DMS153 treated with DMSO at 0.1 percent for 48 hours (cell line): ENCODE measurements at regions not wholly inside any gene's neighbourhood (a gene's known extent, or its start where the extent isn't known, plus 50 kb on each side); places are given as distances from the start of the nearest gene placed in this dataset.
"Not testable (repeated sequence)": the region's sequence is repeated elsewhere in the genome, so short reads cannot be mapped to it uniquely, and the experiment has no call there.

ENCODE experiments used
- DNase-seq: peaks from one replicate; lab custom pipeline; 2025; ENCODE audit not compliant: unreplicated experiment; lab: John Stamatoyannopoulos, UW

DNA sequence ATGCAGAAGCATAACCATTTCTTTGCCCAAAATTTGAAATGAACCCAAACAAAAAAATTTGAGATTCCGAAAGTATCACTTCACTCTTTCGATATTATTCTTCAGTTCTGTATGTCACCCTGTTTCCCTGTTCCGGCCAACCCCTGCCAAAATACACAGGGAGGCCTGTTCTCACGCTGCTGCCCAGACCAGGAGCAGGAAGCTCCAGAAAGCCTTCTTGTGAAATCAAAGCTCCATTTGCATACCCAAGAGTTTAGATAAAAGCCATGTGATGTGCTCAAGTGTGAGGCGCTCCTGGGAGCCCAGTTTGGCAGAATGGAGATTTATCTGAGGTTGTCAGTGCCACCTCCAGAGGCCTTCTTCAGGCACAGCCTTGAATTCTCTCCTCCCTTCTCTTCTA is 236.2 kb downstream of the FGFR2 start:
- DNase-seq: no peak

GRCh38 chr10:121365566-121365965 is 232.7 kb downstream of the FGFR2 start:
- DNase-seq: no peak

DNA sequence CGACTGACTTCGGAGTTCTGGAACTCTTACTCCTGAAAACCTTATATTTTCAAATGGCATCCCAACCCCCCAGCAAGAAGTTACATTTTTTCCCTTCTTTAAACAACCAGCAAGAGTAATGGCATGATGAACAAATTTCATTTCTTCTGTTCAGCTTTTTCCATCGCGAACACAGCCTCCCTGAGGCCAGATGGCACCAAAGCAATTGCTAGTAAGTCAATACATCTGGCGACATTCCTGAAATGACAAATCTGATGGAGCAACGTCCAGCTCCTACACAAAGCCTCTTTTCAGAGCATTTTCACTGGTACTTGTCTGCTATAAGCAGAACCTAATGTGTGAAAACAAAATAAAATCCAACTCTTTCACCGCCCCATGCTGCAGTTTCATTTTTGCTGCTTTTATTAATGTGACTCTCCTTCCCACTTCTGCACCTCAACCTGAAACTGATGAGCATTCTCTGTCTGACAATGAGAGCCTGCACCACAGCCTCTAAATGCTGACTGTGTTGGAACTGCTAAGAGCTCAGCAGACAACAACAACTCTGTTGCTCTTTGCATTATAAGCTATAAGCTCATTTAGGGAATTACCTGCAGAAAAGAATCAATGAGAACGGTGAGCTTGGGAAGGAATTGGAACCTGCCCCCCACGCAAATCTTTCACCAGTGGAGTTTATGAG is 229.8 kb downstream of the FGFR2 start:
- DNase-seq: no peak

DNA sequence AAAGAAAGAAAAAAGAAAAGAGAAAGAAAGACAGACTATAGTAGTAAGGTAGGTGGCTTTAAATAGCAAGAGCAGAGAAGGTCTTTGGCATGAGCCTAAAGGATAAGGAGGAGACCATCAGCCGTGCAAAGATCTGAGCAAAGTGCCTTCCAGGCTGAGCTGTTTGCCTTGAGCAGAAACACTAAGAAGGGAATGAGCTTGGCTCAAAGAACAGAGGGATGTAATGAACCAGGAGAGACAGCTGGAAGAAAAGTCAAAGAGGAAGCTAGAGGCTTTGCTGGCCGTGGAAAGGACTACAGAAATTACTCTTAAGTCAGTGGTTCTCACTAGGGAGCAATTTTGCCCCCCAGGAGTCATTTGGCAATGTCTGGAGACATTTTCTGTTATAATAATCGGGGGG is 228.6 kb downstream of the FGFR2 start:
- no peak for DNase-seq

- no peak for DNase-seq
Measured at GRCh38 chr10:121371836-121372235, 226.4 kb downstream of the FGFR2 start.

DNA sequence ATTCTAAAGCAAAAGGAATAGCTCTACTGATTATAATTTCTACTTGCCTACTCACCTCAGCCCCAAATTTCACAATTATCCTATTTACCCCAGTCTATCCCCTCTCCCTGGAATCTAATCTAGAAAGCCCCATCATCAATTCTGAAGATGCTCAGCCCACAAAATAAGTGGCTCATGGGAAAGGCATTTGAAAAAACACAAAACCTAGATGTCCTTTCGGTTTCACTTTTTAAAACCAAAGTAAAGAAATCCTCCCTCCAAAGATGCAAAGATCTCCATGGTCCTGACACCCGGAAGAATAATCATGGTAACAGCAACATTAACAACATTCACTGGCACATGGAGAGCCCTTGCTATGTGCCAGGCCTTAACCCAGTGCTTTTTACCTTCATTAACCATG is 224.8 kb downstream of the FGFR2 start:
- DNase-seq: no peak

DNA sequence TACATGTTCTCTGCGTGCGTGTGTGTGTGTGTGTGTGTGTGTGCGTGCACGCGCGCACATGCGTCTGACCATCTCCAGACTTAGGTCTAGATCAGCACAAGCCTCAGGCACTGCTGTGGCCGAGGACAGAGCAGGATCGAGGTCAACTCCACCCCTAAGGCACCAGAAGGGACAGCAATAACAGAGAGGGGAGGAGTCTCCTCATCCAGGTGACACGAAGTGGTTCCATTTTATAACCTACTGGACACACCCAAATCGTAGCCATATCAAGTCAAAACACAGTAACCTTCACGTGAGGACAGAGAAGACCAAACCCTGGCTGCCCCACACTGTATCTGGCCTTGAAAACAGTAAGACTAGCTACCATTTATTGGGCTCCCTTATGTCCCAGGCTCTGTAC is 224.1 kb downstream of the FGFR2 start:
- DNase-seq: no peak

DNA sequence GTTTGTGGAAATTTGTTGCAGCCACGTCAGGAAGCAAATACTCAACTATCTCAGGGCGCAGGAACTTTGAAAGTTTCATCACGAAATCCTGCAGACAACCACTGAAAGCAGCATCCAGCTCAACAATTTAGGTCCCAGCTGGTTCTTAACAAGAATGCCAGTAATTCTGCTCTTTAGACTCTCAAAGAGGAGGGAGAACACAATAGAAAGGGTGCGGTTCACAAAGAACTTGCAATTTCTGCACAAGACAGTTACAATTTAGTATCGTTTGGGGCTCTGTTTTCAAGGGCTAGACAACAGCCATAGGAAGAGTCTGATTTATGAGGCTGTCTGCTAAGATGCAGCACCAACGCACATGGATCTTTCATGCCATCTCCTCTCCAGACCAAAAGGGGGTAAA is 223.1 kb downstream of the FGFR2 start:
- DNase-seq: no peak

- no peak for DNase-seq
Measured at GRCh38 chr10:121378251-121378801, 219.9 kb downstream of the FGFR2 start.

DNA sequence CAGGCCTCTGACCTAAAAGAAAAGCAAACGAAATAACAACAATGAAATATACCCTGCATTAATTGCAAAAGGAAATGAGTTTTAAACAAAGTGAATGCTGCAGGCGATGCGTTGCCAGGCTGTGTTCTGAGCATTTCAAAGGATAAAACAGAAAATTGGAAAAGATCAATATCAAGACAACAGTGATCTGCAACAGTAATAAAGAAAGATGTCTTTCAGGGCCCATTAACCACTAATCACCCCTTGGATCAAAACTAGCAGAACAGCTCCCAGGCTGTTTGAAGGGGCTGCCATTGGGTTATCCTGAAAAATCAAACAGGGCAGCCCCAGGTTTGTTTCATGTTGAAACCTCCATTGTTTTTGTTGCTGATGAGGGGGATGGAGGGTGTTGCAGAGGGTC is 219.2 kb downstream of the FGFR2 start:
- DNase-seq: no peak

DNA sequence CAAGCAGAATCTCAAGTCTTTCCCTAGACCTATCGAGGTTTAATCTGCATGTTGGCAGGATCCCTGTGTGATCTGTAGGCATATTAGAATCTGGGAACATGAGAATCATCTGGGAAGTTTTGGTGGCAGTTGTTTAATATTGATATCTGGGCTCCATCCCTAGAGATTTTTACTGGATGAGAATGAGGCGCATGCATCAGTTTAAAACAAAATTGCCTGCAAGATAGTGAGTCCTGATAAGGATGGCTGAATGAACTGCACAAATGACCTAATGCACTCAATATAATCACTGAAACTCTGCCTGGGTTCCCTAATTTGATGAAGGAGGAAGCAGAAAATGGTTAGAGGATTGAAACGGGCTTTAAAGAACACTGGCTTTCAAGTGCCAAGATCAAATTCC is 218.0 kb downstream of the FGFR2 start:
- DNase-seq: no peak

DNA sequence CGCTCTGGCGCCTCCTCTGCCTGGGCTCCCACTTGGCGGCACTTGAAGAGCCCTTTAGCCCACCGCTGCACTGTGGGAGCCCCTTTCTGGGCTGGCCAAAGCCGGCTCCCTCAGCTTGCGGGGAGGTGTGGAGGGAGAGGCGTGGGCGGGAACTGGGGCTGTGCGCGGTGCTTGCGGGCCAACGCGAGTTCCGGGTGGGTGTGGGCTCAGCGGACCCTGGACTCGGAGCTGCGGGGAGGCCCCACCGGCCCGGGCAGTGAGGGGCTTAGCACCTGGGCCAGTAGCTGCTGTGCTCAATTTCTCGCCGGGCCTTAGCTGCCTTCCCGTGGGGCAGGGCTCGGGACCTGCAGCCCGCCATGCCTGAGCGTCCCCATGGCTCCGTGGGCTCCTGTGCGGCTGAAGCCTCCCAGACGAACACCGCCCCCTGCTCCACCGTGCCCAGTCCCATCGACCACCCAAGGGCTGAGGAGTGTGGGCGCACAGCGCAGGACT is 216.2 kb downstream of the FGFR2 start:
- DNase-seq: not testable (repeated sequence)

DNA sequence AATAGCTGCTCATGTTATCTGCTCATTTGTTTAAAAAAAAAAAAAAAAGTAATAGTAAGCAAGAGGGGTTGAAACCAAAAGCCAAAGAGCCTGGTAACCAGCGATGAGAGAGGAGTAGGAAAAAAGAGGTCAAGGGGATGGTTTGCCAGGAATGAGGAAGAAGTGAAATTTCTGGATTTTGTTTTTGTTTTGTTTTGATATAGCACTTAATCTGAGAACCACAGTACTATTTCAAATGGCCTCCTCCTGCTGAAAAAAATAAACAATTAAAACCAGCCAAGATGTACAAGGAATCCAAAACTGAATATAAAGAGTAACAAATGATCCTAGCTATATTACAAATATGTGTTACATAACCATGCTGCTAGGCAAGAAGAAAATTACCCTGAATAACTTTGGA is 213.1 kb downstream of the FGFR2 start:
- DNase-seq: no peak

GRCh38 chr10:121392657-121393056 is 205.6 kb downstream of the FGFR2 start:
- DNase-seq: no peak

- DNase-seq: no peak
Measured at GRCh38 chr10:121393522-121393921, 204.7 kb downstream of the FGFR2 start.

- DNase-seq: not testable (repeated sequence)
Measured at GRCh38 chr10:121400507-121400906, 197.7 kb downstream of the FGFR2 start.

DNA sequence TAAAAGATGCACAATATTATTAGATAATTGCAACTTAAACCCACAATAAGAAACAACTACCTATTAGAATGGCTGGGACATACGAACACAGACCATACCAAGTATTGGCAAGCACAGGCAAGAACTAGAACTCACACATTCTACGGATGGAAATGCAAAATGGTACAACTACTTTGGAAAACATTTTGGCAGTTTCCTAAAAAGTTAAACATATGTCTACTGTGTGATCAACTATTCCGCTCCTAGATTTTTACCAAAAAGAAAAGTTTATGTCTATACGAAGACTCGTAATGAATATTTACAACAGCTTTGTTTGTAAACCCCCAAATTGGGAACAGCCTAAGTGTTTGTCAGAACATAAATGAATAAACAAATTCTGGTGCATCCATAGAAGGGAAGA is 194.7 kb downstream of the FGFR2 start:
- no peak for DNase-seq

DNA sequence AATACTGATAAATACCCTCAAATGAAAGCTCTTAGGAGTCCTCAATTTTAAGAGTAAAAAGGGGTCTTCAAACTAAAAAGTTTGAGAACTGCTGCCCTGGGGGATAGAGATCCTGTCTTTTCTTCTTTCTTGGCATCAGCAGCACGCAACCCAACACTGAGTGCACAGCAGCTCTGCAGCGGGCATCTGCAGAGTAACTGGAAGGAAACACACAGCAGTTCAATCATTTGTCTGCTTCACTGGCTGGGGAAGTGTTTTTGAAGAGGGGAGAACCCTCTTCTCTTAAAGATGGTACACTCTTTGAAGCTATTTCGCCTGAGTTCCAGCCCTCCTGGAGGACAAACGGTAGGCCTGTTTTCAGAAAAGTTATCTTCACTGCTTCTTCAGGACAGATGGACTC is 193.6 kb downstream of the FGFR2 start:
- DNase-seq: no peak

DNA sequence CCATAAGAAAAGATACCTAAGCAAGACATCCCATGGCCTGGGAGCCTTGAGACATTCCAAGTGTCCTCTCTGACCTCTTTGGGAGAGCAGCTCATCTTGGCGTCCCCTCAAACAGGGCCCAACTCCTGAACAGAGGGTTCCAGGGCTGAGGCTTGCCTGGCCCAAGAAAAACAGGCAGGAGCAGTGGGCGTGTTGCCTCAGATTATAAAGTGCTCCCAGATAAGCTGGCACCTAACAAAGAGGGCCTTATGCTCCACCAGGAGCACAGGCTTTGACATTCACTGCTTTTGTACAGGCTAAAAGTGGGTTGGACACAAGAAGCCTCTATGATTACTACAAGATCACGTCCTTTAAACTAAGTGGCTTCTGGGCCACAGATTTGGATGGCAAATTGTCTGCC is 193.1 kb downstream of the FGFR2 start:
- DNase-seq: no peak

- no peak for DNase-seq
Measured at GRCh38 chr10:121405549-121405948, 192.7 kb downstream of the FGFR2 start.

- no peak for DNase-seq
Measured at GRCh38 chr10:121405953-121406352, 192.3 kb downstream of the FGFR2 start.

DNA sequence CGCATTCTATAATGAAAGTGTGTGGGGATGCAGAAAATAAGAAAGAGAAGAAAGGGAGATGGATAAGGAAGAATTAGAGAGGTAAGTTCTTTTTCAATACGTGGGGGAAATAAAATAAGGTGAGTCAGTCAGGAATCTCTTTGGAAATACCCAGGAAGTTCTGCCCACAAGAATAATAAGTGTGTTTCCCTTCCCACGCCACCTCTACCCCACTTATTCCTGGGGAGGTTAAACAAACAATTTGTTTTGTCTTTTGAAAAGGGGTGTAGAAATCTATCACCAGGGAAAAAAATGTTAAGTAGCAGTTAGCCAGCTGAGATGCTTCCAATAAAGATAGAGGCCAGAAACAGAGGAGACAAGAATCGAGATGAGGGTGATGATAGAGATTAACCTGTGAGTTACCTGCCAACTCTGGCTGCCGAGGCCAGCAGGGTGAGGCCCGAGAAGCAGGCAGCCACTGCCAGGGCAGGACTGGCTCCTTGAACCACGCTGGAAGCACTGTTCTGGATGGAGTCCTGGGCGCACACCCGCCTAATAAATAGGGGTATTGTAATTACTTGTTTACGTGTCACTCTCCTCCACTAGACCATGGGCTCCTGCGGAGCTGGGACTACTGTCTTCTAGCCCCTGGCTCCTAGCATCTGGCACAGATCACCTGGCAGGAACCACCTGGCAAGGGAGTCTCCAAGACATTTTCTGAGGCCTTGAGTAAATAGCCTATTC is 191.3 kb downstream of the FGFR2 start:
- no peak for DNase-seq
